ENCODE measurements at regions not wholly inside any gene's neighbourhood (a gene's known extent, or its start where the extent isn't known, plus 50 kb on each side); places are given as distances from the start of the nearest gene placed in this dataset.
A peak's percentile ranks its signal among the peaks of the same experiment; 100 is the strongest.

GRCh38 chr18:45526114-45526841 lies 89.0 kb upstream of the SLC14A2 start:
- Mint-ChIP-seq H3K27ac (no peak overlapping the region), H3K4me1 (ENCODE audit: unreplicated experiment) (peaks cover 23% of the 10 kb centered on the region), H3K36me3 (no peaks in the 10 kb centered on the region), H3K4me3 (no peak overlapping the region), H3K9me3 (no peaks in the 10 kb centered on the region), H3K27me3 (no peaks in the 10 kb centered on the region)
- no peak for DNase-seq (ENCODE audit: extremely low spot score, unreplicated experiment)
- TF ChIP-seq CTCF (conservative IDR thresholded peaks at IDR 0.05), result peak; percentile 46

GRCh38 chr18:45527891-45528290 lies 87.4 kb upstream of the SLC14A2 start:
- no peaks in the 10 kb centered on the region for H3K27me3 Mint-ChIP-seq
- no peak overlapping the region for H3K4me3 Mint-ChIP-seq
- DNase-seq (ENCODE audit: extremely low spot score, unreplicated experiment), result no peak
- no peaks in the 10 kb centered on the region for H3K9me3 Mint-ChIP-seq
- TF ChIP-seq CTCF (conservative IDR thresholded peaks at IDR 0.05), result no peak
- H3K36me3 Mint-ChIP-seq, result no peaks in the 10 kb centered on the region
- peaks cover 17% of the 10 kb centered on the region for H3K4me1 Mint-ChIP-seq (ENCODE audit: unreplicated experiment)
- H3K27ac Mint-ChIP-seq, result no peak overlapping the region

GRCh38 chr18:45528712-45529336 lies 86.5 kb upstream of the SLC14A2 start:
- Mint-ChIP-seq H3K36me3 (no peaks in the 10 kb centered on the region), H3K27ac (peak overlapping the region; percentile 41), H3K9me3 (no peaks in the 10 kb centered on the region), H3K4me1 (ENCODE audit: unreplicated experiment) (peaks cover 17% of the 10 kb centered on the region), H3K27me3 (peaks cover 3% of the 10 kb centered on the region), H3K4me3 (no peak overlapping the region)
- DNase-seq (ENCODE audit: extremely low spot score, unreplicated experiment), result no peak
- no peak for TF ChIP-seq CTCF (conservative IDR thresholded peaks at IDR 0.05)

- no peak for DNase-seq (ENCODE audit: extremely low spot score, unreplicated experiment)
- Mint-ChIP-seq H3K27ac (no peak overlapping the region), H3K4me3 (no peak overlapping the region), H3K27me3 (peaks cover 4% of the 10 kb centered on the region), H3K9me3 (peaks cover 5% of the 10 kb centered on the region), H3K36me3 (peaks cover 3% of the 10 kb centered on the region), H3K4me1 (ENCODE audit: unreplicated experiment) (peaks cover 20% of the 10 kb centered on the region)
- no peak for TF ChIP-seq CTCF (conservative IDR thresholded peaks at IDR 0.05)
Observed at GRCh38 chr18:45538444-45538843, 76.8 kb upstream of the SLC14A2 start.

- no peak for DNase-seq (ENCODE audit: extremely low spot score, unreplicated experiment)
- no peak for TF ChIP-seq CTCF (conservative IDR thresholded peaks at IDR 0.05)
- no peak overlapping the region for H3K4me3 Mint-ChIP-seq
- peaks cover 5% of the 10 kb centered on the region for H3K9me3 Mint-ChIP-seq
- peaks cover 20% of the 10 kb centered on the region for H3K4me1 Mint-ChIP-seq (ENCODE audit: unreplicated experiment)
- no peaks in the 10 kb centered on the region for H3K27me3 Mint-ChIP-seq
- peaks cover 3% of the 10 kb centered on the region for H3K36me3 Mint-ChIP-seq
- H3K27ac Mint-ChIP-seq, result no peak overlapping the region
Observed at GRCh38 chr18:45539491-45539891, 75.8 kb upstream of the SLC14A2 start.
